HG02884 (cell line): ENCODE measurements at regions not wholly inside any gene's neighbourhood (a gene's known extent, or its start where the extent isn't known, plus 50 kb on each side); places are given as distances from the start of the nearest gene placed in this dataset.

Source experiments
- ATAC-seq: cut with Tn5 transposase; IDR thresholded peaks from one replicate; pipeline ENCODE4 v1.9.1; 2021; ENCODE audit warnings: mild to moderate bottlenecking, moderate library complexity; ENCODE audit not compliant: unreplicated experiment

- no peak for ATAC-seq
Measured at GRCh38 chr10:3526727-3527501, 258.1 kb downstream of the KLF6 start.

- ATAC-seq: no peak
Measured at GRCh38 chr10:3525832-3526449, 259.1 kb downstream of the KLF6 start.

GRCh38 chr10:3524086-3524960 lies 260.7 kb downstream of the KLF6 start:
- ATAC-seq: no peak

GRCh38 chr10:3523309-3524050 lies 261.5 kb downstream of the KLF6 start:
- no peak for ATAC-seq

GRCh38 chr10:3516923-3517255 lies 268.1 kb downstream of the KLF6 start:
- no peak for ATAC-seq

- no peak for ATAC-seq
Measured at GRCh38 chr10:3516234-3516922, 268.6 kb downstream of the KLF6 start.

- no peak for ATAC-seq
Measured at GRCh38 chr10:3514691-3515090, 270.3 kb downstream of the KLF6 start.

GRCh38 chr10:3512263-3512662 lies 272.7 kb downstream of the KLF6 start:
- ATAC-seq: no peak

- ATAC-seq: no peak
Measured at GRCh38 chr10:3511483-3511882, 273.5 kb downstream of the KLF6 start.

- ATAC-seq: no peak
Measured at GRCh38 chr10:3510741-3511140, 274.3 kb downstream of the KLF6 start.

GRCh38 chr10:3509355-3509754 lies 275.7 kb downstream of the KLF6 start:
- ATAC-seq: no peak

- ATAC-seq: no peak
Measured at GRCh38 chr10:3503299-3503698, 281.7 kb downstream of the KLF6 start.

GRCh38 chr10:3502673-3503072 lies 282.3 kb downstream of the KLF6 start:
- ATAC-seq: no peak

GRCh38 chr10:3500408-3500856 lies 284.6 kb downstream of the KLF6 start:
- no peak for ATAC-seq

- ATAC-seq: no peak
Measured at GRCh38 chr10:3499120-3499519, 285.9 kb downstream of the KLF6 start.

GRCh38 chr10:3497581-3497980 lies 287.4 kb downstream of the KLF6 start:
- ATAC-seq: no peak

GRCh38 chr10:3496138-3496537 lies 288.9 kb downstream of the KLF6 start:
- ATAC-seq: no peak

GRCh38 chr10:3495281-3495680 lies 289.7 kb downstream of the KLF6 start:
- ATAC-seq: no peak

GRCh38 chr10:3494838-3495230 lies 290.2 kb downstream of the KLF6 start:
- ATAC-seq: no peak

GRCh38 chr10:3494131-3494837 lies 290.7 kb downstream of the KLF6 start:
- no peak for ATAC-seq
